ENCODE measurements at regions not wholly inside any gene's neighbourhood (a gene's known extent, or its start where the extent isn't known, plus 50 kb on each side); places are given as distances from the start of the nearest gene placed in this dataset.
"Not testable (repeated sequence)": the region's sequence is repeated elsewhere in the genome, so short reads cannot be mapped to it uniquely, and the experiment has no call there.

- Mint-ChIP-seq H3K4me1 (ENCODE audit: low read depth) (no peaks in the 10 kb centered on the region), H3K9me3 (no peaks in the 10 kb centered on the region), H3K27ac (no peak overlapping the region), H3K36me3 (ENCODE audit: low read depth) (no peaks in the 10 kb centered on the region), H3K4me3 (ENCODE audit: low read depth) (no peak overlapping the region), H3K27me3 (ENCODE audit: low read depth) (no peaks in the 10 kb centered on the region)
- intact Hi-C loops (cut with micrococcal nuclease): no loop called here
- DNase-seq (ENCODE audit: low spot score): no peak
Observed at GRCh38 chr1:224817382-224817781, 112.1 kb upstream of the DNAH14 start.

GRCh38 chr1:224819861-224820260 lies 109.6 kb upstream of the DNAH14 start:
- Mint-ChIP-seq H3K27me3 (ENCODE audit: low read depth) (no peaks in the 10 kb centered on the region), H3K36me3 (ENCODE audit: low read depth) (no peaks in the 10 kb centered on the region), H3K4me1 (ENCODE audit: low read depth) (no peaks in the 10 kb centered on the region), H3K9me3 (no peaks in the 10 kb centered on the region), H3K4me3 (ENCODE audit: low read depth) (no peak overlapping the region), H3K27ac (no peak overlapping the region)
- intact Hi-C loops (cut with micrococcal nuclease): no loop called here
- no peak for DNase-seq (ENCODE audit: low spot score)

- DNase-seq (ENCODE audit: low spot score): no peak
- Mint-ChIP-seq H3K36me3 (ENCODE audit: low read depth) (no peaks in the 10 kb centered on the region), H3K27ac (no peak overlapping the region), H3K9me3 (no peaks in the 10 kb centered on the region), H3K4me3 (ENCODE audit: low read depth) (no peak overlapping the region), H3K4me1 (ENCODE audit: low read depth) (no peaks in the 10 kb centered on the region), H3K27me3 (ENCODE audit: low read depth) (no peaks in the 10 kb centered on the region)
- intact Hi-C loops (cut with micrococcal nuclease): no loop called here
Observed at GRCh38 chr1:224820341-224820740, 109.1 kb upstream of the DNAH14 start.

- H3K4me1 Mint-ChIP-seq (ENCODE audit: low read depth); H3K27me3 Mint-ChIP-seq (ENCODE audit: low read depth); DNase-seq (ENCODE audit: low spot score); H3K27ac Mint-ChIP-seq; H3K9me3 Mint-ChIP-seq; H3K4me3 Mint-ChIP-seq (ENCODE audit: low read depth); intact Hi-C loops (cut with micrococcal nuclease); H3K36me3 Mint-ChIP-seq (ENCODE audit: low read depth): not testable (repeated sequence)
Observed at GRCh38 chr1:224821751-224822150, 107.7 kb upstream of the DNAH14 start.

GRCh38 chr1:224825525-224826000 lies 103.9 kb upstream of the DNAH14 start:
- Mint-ChIP-seq H3K27ac (no peak overlapping the region), H3K36me3 (ENCODE audit: low read depth) (no peaks in the 10 kb centered on the region), H3K27me3 (ENCODE audit: low read depth) (peaks cover 9% of the 10 kb centered on the region), H3K9me3 (no peaks in the 10 kb centered on the region), H3K4me1 (ENCODE audit: low read depth) (no peaks in the 10 kb centered on the region), H3K4me3 (ENCODE audit: low read depth) (no peak overlapping the region)
- DNase-seq (ENCODE audit: low spot score): no peak
- intact Hi-C loops (cut with micrococcal nuclease): no loop called here

- no peak for DNase-seq (ENCODE audit: low spot score)
- no peak overlapping the region for H3K27ac Mint-ChIP-seq
- H3K4me1 Mint-ChIP-seq (ENCODE audit: low read depth): no peaks in the 10 kb centered on the region
- peaks cover 13% of the 10 kb centered on the region for H3K27me3 Mint-ChIP-seq (ENCODE audit: low read depth)
- no peak overlapping the region for H3K4me3 Mint-ChIP-seq (ENCODE audit: low read depth)
- H3K36me3 Mint-ChIP-seq (ENCODE audit: low read depth): no peaks in the 10 kb centered on the region
- intact Hi-C loops (cut with micrococcal nuclease): no loop called here
- no peaks in the 10 kb centered on the region for H3K9me3 Mint-ChIP-seq
Observed at GRCh38 chr1:224828691-224829090, 100.8 kb upstream of the DNAH14 start.

GRCh38 chr1:224831501-224831900 lies 98.0 kb upstream of the DNAH14 start:
- Mint-ChIP-seq H3K4me1 (ENCODE audit: low read depth) (no peaks in the 10 kb centered on the region), H3K27ac (no peak overlapping the region), H3K27me3 (ENCODE audit: low read depth) (peaks cover 13% of the 10 kb centered on the region), H3K36me3 (ENCODE audit: low read depth) (no peaks in the 10 kb centered on the region), H3K4me3 (ENCODE audit: low read depth) (no peak overlapping the region), H3K9me3 (no peaks in the 10 kb centered on the region)
- DNase-seq (ENCODE audit: low spot score): no peak
- intact Hi-C loops (cut with micrococcal nuclease): no loop called here

GRCh38 chr1:224839648-224840300 lies 89.7 kb upstream of the DNAH14 start:
- intact Hi-C loops (cut with micrococcal nuclease); H3K9me3 Mint-ChIP-seq; H3K27ac Mint-ChIP-seq; H3K36me3 Mint-ChIP-seq (ENCODE audit: low read depth); DNase-seq (ENCODE audit: low spot score); H3K4me1 Mint-ChIP-seq (ENCODE audit: low read depth); H3K4me3 Mint-ChIP-seq (ENCODE audit: low read depth); H3K27me3 Mint-ChIP-seq (ENCODE audit: low read depth): not testable (repeated sequence)

GRCh38 chr1:224841803-224842202 lies 87.7 kb upstream of the DNAH14 start:
- intact Hi-C loops (cut with micrococcal nuclease); H3K27ac Mint-ChIP-seq; H3K4me1 Mint-ChIP-seq (ENCODE audit: low read depth); H3K9me3 Mint-ChIP-seq; H3K27me3 Mint-ChIP-seq (ENCODE audit: low read depth); H3K4me3 Mint-ChIP-seq (ENCODE audit: low read depth); H3K36me3 Mint-ChIP-seq (ENCODE audit: low read depth); DNase-seq (ENCODE audit: low spot score): not testable (repeated sequence)

- intact Hi-C loops (cut with micrococcal nuclease): no loop called here
- no peaks in the 10 kb centered on the region for H3K27me3 Mint-ChIP-seq (ENCODE audit: low read depth)
- H3K4me3 Mint-ChIP-seq (ENCODE audit: low read depth): no peak overlapping the region
- no peak overlapping the region for H3K27ac Mint-ChIP-seq
- no peaks in the 10 kb centered on the region for H3K9me3 Mint-ChIP-seq
- H3K4me1 Mint-ChIP-seq (ENCODE audit: low read depth): no peaks in the 10 kb centered on the region
- DNase-seq (ENCODE audit: low spot score): no peak
- H3K36me3 Mint-ChIP-seq (ENCODE audit: low read depth): no peaks in the 10 kb centered on the region
Observed at GRCh38 chr1:224846119-224846907, 83.2 kb upstream of the DNAH14 start.

GRCh38 chr1:224850446-224850845 lies 79.0 kb upstream of the DNAH14 start:
- H3K27me3 Mint-ChIP-seq (ENCODE audit: low read depth): no peaks in the 10 kb centered on the region
- no peak overlapping the region for H3K27ac Mint-ChIP-seq
- no peak overlapping the region for H3K4me3 Mint-ChIP-seq (ENCODE audit: low read depth)
- H3K9me3 Mint-ChIP-seq: no peaks in the 10 kb centered on the region
- H3K4me1 Mint-ChIP-seq (ENCODE audit: low read depth): no peaks in the 10 kb centered on the region
- intact Hi-C loops (cut with micrococcal nuclease): loop anchor here (10.0 kb wide), 1 partner anchor 206 kb away; no protein-coding TSS in a partner anchor
- H3K36me3 Mint-ChIP-seq (ENCODE audit: low read depth): no peaks in the 10 kb centered on the region
- DNase-seq (ENCODE audit: low spot score): no peak

- Mint-ChIP-seq H3K27ac (no peak overlapping the region), H3K4me3 (ENCODE audit: low read depth) (no peak overlapping the region), H3K4me1 (ENCODE audit: low read depth) (no peaks in the 10 kb centered on the region), H3K27me3 (ENCODE audit: low read depth) (no peaks in the 10 kb centered on the region), H3K9me3 (no peaks in the 10 kb centered on the region), H3K36me3 (ENCODE audit: low read depth) (no peaks in the 10 kb centered on the region)
- intact Hi-C loops (cut with micrococcal nuclease): loop anchor here (1.0 to 10.0 kb wide), 2 partner anchors 207 to 338 kb away; no protein-coding TSS in a partner anchor
- peak; percentile 37 for DNase-seq (ENCODE audit: low spot score)
Observed at GRCh38 chr1:224851210-224851847, 78.1 kb upstream of the DNAH14 start.

GRCh38 chr1:224851848-224852261 lies 77.6 kb upstream of the DNAH14 start:
- DNase-seq (ENCODE audit: low spot score): no peak
- no peaks in the 10 kb centered on the region for H3K27me3 Mint-ChIP-seq (ENCODE audit: low read depth)
- H3K9me3 Mint-ChIP-seq: no peaks in the 10 kb centered on the region
- H3K36me3 Mint-ChIP-seq (ENCODE audit: low read depth): no peaks in the 10 kb centered on the region
- H3K4me3 Mint-ChIP-seq (ENCODE audit: low read depth): no peak overlapping the region
- no peaks in the 10 kb centered on the region for H3K4me1 Mint-ChIP-seq (ENCODE audit: low read depth)
- intact Hi-C loops (cut with micrococcal nuclease): loop anchor here (1.0 to 10.0 kb wide), 2 partner anchors 207 to 339 kb away; no protein-coding TSS in a partner anchor
- no peak overlapping the region for H3K27ac Mint-ChIP-seq

Measured in activated T-helper 2 cell treated with anti-CD3 and anti-CD28 coated beads, Interferon-gamma antibody, Interleukin-2, Interleukin-4, amounts not matched to agents 10 μg/mL and 5 μg/mL and 100 μg/mL, durations not matched to agents 14 hours and 24 hours and 36 hours (primary cell).